Cardiac fibroblast (primary cell): ENCODE measurements at regions not wholly inside any gene's neighbourhood (a gene's known extent, or its start where the extent isn't known, plus 50 kb on each side); places are given as distances from the start of the nearest gene placed in this dataset.
"Not testable (repeated sequence)": the region's sequence is repeated elsewhere in the genome, so short reads cannot be mapped to it uniquely, and the experiment has no call there.

Experiments
- DNase-seq, 2 donors: peaks; one replicate each; pipeline versions ENCODE4 v3.0.0 to v3.0.0-alpha.2; 2010; ENCODE audit warnings: low read depth in 2 of 2
- H3K4me3 ChIP-seq, 2 donors: replicated peaks in 1 of 2; 1 replicate in 1 of 2; 2 replicates in 1 of 2; pipeline ENCODE4 v1.5.1; 2011; ENCODE audit warnings: low read depth in 2 of 2, low read length in 2 of 2, mild to moderate bottlenecking in 2 of 2, moderate library complexity in 1 of 2
- CTCF ChIP-seq: IDR thresholded peaks from one replicate; pipeline ENCODE4 v1.5.1; 2011; ENCODE audit warnings: low read depth, mild to moderate bottlenecking, low read length, inconsistent platforms

GRCh38 chr3:194910414-194910984 lies 224.8 kb downstream of the FAM43A start:
- H3K4me3 ChIP-seq, result no peak overlapping the region
- no peak for TF ChIP-seq CTCF
- DNase-seq, result no peak

- no peak for DNase-seq
- TF ChIP-seq CTCF, result no peak
- H3K4me3 ChIP-seq, result no peak overlapping the region
These were observed 227.6 kb downstream of the FAM43A start for GRCh38 chr3:194913316-194913715.

- H3K4me3 ChIP-seq, DNase-seq: not testable (repeated sequence)
These were observed 239.2 kb downstream of the FAM43A start for GRCh38 chr3:194924889-194925288.

- DNase-seq, result no peak
- no peak overlapping the region for H3K4me3 ChIP-seq
- no peak for TF ChIP-seq CTCF
These were observed 239.9 kb downstream of the FAM43A start for GRCh38 chr3:194925614-194926013.

GRCh38 chr3:194928227-194928626 lies 242.5 kb downstream of the FAM43A start:
- no peak for TF ChIP-seq CTCF
- H3K4me3 ChIP-seq, result no peak overlapping the region
- peak; percentile 41 to 66 for DNase-seq

GRCh38 chr3:194928831-194929577 lies 243.3 kb downstream of the FAM43A start:
- no peak overlapping the region for H3K4me3 ChIP-seq
- peak in 1 of 2 donors; percentile 40 for DNase-seq
- peak; percentile 67 for TF ChIP-seq CTCF

- TF ChIP-seq CTCF, result no peak
- H3K4me3 ChIP-seq, result no peak overlapping the region
These were observed 243.9 kb downstream of the FAM43A start for GRCh38 chr3:194929578-194929960.

More at GRCh38 chr3:194929578-194929960, 243.9 kb downstream of the FAM43A start:
- DNase-seq, result no peak
